Smooth muscle cell (in vitro differentiated cells): ENCODE measurements at regions not wholly inside any gene's neighbourhood (a gene's known extent, or its start where the extent isn't known, plus 50 kb on each side); places are given as distances from the start of the nearest gene placed in this dataset.
A peak's percentile ranks its signal among the peaks of the same experiment; 100 is the strongest.

Experiments used
- DNase-seq: peaks from one replicate; lab custom pipeline; 2025; ENCODE audit not compliant: unreplicated experiment; lab: John Stamatoyannopoulos, UW
- H2AFZ ChIP-seq: fragments of 200-600 bp; sonication (generic); 2 replicates; pipeline ENCODE4 v1.6.0; 2016; ENCODE audit warnings: antibody characterized with exemption, low read depth, mild to moderate bottlenecking
- H3F3A ChIP-seq: fragments of 200-600 bp; sonication (generic); 2 replicates; pipeline ENCODE4 v1.6.0; 2017; ENCODE audit warnings: antibody characterized with exemption, low read depth
- H3K27ac ChIP-seq: fragments of 200-600 bp; sonication (generic); 2 replicates; pipeline ENCODE4 v1.5.1; 2016; ENCODE audit warnings: low read depth, mild to moderate bottlenecking
- H3K27me3 ChIP-seq: fragments of 200-600 bp; sonication (generic); 2 replicates; pipeline ENCODE4 v1.6.1; 2016; ENCODE audit warnings: low read depth, mild to moderate bottlenecking
- H3K36me3 ChIP-seq: fragments of 200-600 bp; sonication (generic); 2 replicates; pipeline ENCODE4 v1.5.1; 2016; ENCODE audit warnings: low read depth
- H3K4me1 ChIP-seq: fragments of 200-600 bp; sonication (generic); 2 replicates; pipeline ENCODE4 v1.5.1; 2016; ENCODE audit warnings: low read depth
- H3K4me2 ChIP-seq: fragments of 200-600 bp; sonication (generic); 2 replicates; pipeline ENCODE4 v1.6.0; 2016; ENCODE audit warnings: mild to moderate bottlenecking
- H3K4me3 ChIP-seq: fragments of 200-600 bp; sonication (generic); 2 replicates; pipeline ENCODE4 v1.5.1; 2016; ENCODE audit warnings: mild to moderate bottlenecking
- H3K79me2 ChIP-seq: fragments of 200-600 bp; sonication (generic); 2 replicates; pipeline ENCODE4 v1.6.0; 2016; ENCODE audit warnings: low read depth, mild to moderate bottlenecking
- H3K9ac ChIP-seq: fragments of 200-600 bp; sonication (generic); 2 replicates; pipeline ENCODE4 v1.6.0; 2016; ENCODE audit warnings: low read depth
- H3K9me3 ChIP-seq: fragments of 200-600 bp; sonication (generic); replicated peaks from 2 replicates; pipeline ENCODE4 v1.5.1; 2016; ENCODE audit warnings: low read depth
- H4K20me1 ChIP-seq: fragments of 200-600 bp; sonication (generic); 2 replicates; pipeline ENCODE4 v1.6.0; 2016; ENCODE audit warnings: low read depth
- CTCF ChIP-seq: fragments of 200-600 bp; sonication (generic); IDR thresholded peaks from 2 replicates; pipeline ENCODE4 v1.5.1; 2017; ENCODE audit warnings: borderline replicate concordance, mild to moderate bottlenecking, antibody characterized with exemption; ENCODE audit not compliant: insufficient read depth, poor library complexity, severe bottlenecking
- WGBS: methylation state at CpG from one replicate; pipeline ENCODE4 v1.1.7; 2016; ENCODE audit warnings: low lambda C conversion rate; 5-methylcytosine and 5-hydroxymethylcytosine counted together

- no peak overlapping the region for H2AFZ ChIP-seq
- H3K4me3 ChIP-seq, result no peak overlapping the region
- H3K9me3 ChIP-seq, result no peaks in the 10 kb centered on the region
- peaks cover 8% of the 10 kb centered on the region for H3F3A ChIP-seq
- H3K27ac ChIP-seq, result peak overlapping the region; percentile 93
- no peak for DNase-seq
- H3K9ac ChIP-seq, result no peak overlapping the region
- no peak for TF ChIP-seq CTCF
- no peaks in the 10 kb centered on the region for H3K79me2 ChIP-seq
- peak overlapping the region; percentile 73 for H3K4me2 ChIP-seq
- no peaks in the 10 kb centered on the region for H3K27me3 ChIP-seq
- peaks cover 26% of the 10 kb centered on the region for H3K4me1 ChIP-seq
- no peaks in the 10 kb centered on the region for H4K20me1 ChIP-seq
- 46% methylated on average over 2 of the region's 2 CpGs for WGBS
- H3K36me3 ChIP-seq, result no peaks in the 10 kb centered on the region
Measured at GRCh38 chr10:53598914-53599313, 826.3 kb upstream of the MBL2 start.

- Histone ChIP-seq H3K79me2 (no peaks in the 10 kb centered on the region), H4K20me1 (no peaks in the 10 kb centered on the region), H2AFZ (peak overlapping the region; percentile 29), H3K36me3 (no peaks in the 10 kb centered on the region), H3K4me2 (peak overlapping the region; percentile 73), H3K27me3 (no peaks in the 10 kb centered on the region), H3K9me3 (no peaks in the 10 kb centered on the region), H3K4me1 (peaks cover 26% of the 10 kb centered on the region), H3F3A (peaks cover 8% of the 10 kb centered on the region), H3K4me3 (no peak overlapping the region), H3K9ac (peak overlapping the region; percentile 51), H3K27ac (peak overlapping the region; percentile 93)
- no peak for DNase-seq
- no peak for TF ChIP-seq CTCF
- 9% methylated on average over 2 of the region's 2 CpGs for WGBS
Measured at GRCh38 chr10:53597835-53598251, 825.3 kb upstream of the MBL2 start.

- H3K4me1 ChIP-seq, result no peaks in the 10 kb centered on the region
- no peak overlapping the region for H3K4me3 ChIP-seq
- H3K27me3 ChIP-seq, result no peaks in the 10 kb centered on the region
- no peak overlapping the region for H3K27ac ChIP-seq
- no peaks in the 10 kb centered on the region for H3K9me3 ChIP-seq
- 97% methylated on average over 2 of the region's 2 CpGs for WGBS
- H3K79me2 ChIP-seq, result no peaks in the 10 kb centered on the region
- H4K20me1 ChIP-seq, result no peaks in the 10 kb centered on the region
- no peaks in the 10 kb centered on the region for H3F3A ChIP-seq
- H3K4me2 ChIP-seq, result no peak overlapping the region
- TF ChIP-seq CTCF, result no peak
- peak overlapping the region; percentile 1 for H2AFZ ChIP-seq
- H3K36me3 ChIP-seq, result no peaks in the 10 kb centered on the region
- H3K9ac ChIP-seq, result no peak overlapping the region
- no peak for DNase-seq
Measured at GRCh38 chr10:53580465-53580864, 807.9 kb upstream of the MBL2 start.

- no peak overlapping the region for H3K27ac ChIP-seq
- peak overlapping the region; percentile 1 for H2AFZ ChIP-seq
- H3K4me1 ChIP-seq, result no peaks in the 10 kb centered on the region
- 70% methylated on average over 1 of the region's 1 CpG for WGBS
- H3K4me3 ChIP-seq, result no peak overlapping the region
- no peaks in the 10 kb centered on the region for H4K20me1 ChIP-seq
- no peak for DNase-seq
- no peak overlapping the region for H3K9ac ChIP-seq
- no peaks in the 10 kb centered on the region for H3F3A ChIP-seq
- no peaks in the 10 kb centered on the region for H3K27me3 ChIP-seq
- no peaks in the 10 kb centered on the region for H3K9me3 ChIP-seq
- no peaks in the 10 kb centered on the region for H3K36me3 ChIP-seq
- no peak for TF ChIP-seq CTCF
- no peak overlapping the region for H3K4me2 ChIP-seq
- no peaks in the 10 kb centered on the region for H3K79me2 ChIP-seq
Measured at GRCh38 chr10:53579773-53580172, 807.2 kb upstream of the MBL2 start.
